Activated naive CD4-positive, alpha-beta T cell treated with anti-CD3 and anti-CD28 coated beads, Interleukin-2, amount 10 ng/mL, durations not matched to agents 7 days and 5 days (primary cell): ENCODE measurements at regions not wholly inside any gene's neighbourhood (a gene's known extent, or its start where the extent isn't known, plus 50 kb on each side); places are given as distances from the start of the nearest gene placed in this dataset.

Experiments used
- CTCF ChIA-PET: fragments of 350-600 bp; sonication (Branson Sonifier 250); formaldehyde crosslinking; loops from one replicate; lab custom pipeline; 2021; ENCODE audit warnings: antibody characterized with exemption; lab: Charles Lee
- DNase-seq: peaks from one replicate; pipeline ENCODE4 v3.0.0-alpha.2; 2020
- H3K27ac Mint-ChIP-seq: one replicate; pipeline ENCODE4 v1.8.0; 2021; ENCODE audit warnings: mild to moderate bottlenecking, moderate library complexity, mixed read lengths
- H3K27me3 Mint-ChIP-seq: one replicate; pipeline ENCODE4 v1.8.0; 2021; ENCODE audit warnings: mild to moderate bottlenecking, mixed read lengths
- H3K36me3 Mint-ChIP-seq: one replicate; pipeline ENCODE4 v1.8.0; 2021; ENCODE audit warnings: mixed read lengths
- H3K4me1 Mint-ChIP-seq: one replicate; pipeline ENCODE4 v1.8.0; 2021; ENCODE audit warnings: mixed read lengths
- H3K4me3 Mint-ChIP-seq: one replicate; pipeline ENCODE4 v1.8.0; 2021; ENCODE audit warnings: mild to moderate bottlenecking, moderate library complexity, mixed read lengths
- H3K9me3 Mint-ChIP-seq: one replicate; pipeline ENCODE4 v1.8.0; 2021; ENCODE audit warnings: mixed read lengths

DNA sequence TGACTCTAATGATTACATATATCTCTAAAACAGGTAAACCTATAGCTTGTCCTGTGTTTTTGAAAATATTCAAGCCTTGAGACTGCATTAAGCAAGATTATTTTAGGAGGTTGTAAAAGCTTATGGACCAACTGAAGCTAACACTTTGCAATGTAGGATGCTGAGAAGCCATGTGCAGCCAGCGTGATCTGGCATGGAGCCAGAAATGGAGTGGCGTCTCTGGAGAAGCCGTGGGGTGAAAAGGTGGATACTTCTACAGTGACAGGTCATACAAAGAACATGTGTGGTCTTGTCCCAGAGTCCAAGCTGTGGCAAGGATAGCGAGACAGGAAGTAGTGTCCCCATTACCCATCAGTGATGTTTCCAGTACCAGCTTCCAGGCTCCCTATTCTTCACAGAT lies 100.8 kb upstream of the CD180 start:
- DNase-seq: no peak
- no peaks in the 10 kb centered on the region for H3K9me3 Mint-ChIP-seq
- no peaks in the 10 kb centered on the region for H3K36me3 Mint-ChIP-seq
- no peak overlapping the region for H3K27ac Mint-ChIP-seq
- H3K27me3 Mint-ChIP-seq: no peaks in the 10 kb centered on the region
- H3K4me3 Mint-ChIP-seq: no peak overlapping the region
- H3K4me1 Mint-ChIP-seq: no peaks in the 10 kb centered on the region
- CTCF ChIA-PET: no interaction called here

DNA sequence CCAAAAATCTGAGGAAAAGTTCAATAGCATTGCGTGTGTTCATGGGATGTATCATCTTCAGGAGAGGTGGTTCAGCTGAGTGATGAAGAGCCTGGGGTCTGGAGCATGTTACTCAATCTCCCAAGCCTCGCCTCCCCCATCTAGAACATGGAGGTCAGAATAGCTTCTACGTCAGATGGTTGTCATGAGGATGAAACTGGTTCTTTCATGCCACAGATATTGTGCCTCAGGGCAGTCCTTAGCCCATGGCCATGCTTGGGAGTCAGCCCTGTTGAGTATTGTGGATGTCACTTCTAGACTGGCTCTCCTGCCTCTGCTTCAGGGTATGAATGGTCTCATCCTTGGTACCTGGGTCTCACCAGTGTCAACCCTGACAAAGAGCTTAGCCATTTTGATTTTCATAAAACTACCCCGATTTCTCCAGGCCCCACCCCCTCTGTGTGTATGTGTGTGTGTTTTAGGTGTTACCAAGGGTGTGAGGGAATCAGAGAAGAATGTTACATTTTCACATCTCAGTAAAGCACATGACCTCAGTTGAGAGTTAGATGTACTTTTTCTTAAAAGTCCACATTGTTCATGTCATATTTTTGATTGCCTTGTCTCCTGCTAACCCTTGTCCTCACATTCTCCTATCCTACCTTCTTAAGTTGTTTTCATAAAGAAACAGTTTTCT lies 97.8 kb upstream of the CD180 start:
- Mint-ChIP-seq H3K27ac (no peak overlapping the region), H3K9me3 (no peaks in the 10 kb centered on the region), H3K36me3 (no peaks in the 10 kb centered on the region), H3K27me3 (peaks cover 3% of the 10 kb centered on the region), H3K4me1 (no peaks in the 10 kb centered on the region), H3K4me3 (no peak overlapping the region)
- DNase-seq: no peak
- CTCF ChIA-PET: interaction anchor here (2.5 kb wide), 1 partner anchor 12 kb away, joined by 8 read pairs; no protein-coding TSS in a partner anchor

DNA sequence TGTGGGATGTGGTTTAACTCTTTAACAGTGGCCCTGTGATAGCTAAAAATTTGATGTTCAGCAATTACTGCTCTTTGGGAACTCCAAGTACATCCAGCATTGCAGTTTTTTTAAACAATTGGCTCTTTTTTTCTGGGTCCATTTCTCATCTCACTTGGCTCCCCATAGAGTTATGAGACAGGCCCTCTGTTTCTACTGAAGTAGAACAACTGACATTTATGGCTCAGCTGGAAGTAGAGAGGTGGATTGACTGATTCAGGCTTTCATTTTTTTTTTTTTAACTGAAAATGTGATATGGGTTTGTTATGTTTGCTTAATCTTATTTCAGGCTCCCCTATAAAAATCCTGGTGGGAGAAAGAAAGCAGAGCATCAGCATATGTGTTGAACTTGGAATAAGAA lies 96.6 kb upstream of the CD180 start:
- CTCF ChIA-PET: no interaction called here
- Mint-ChIP-seq H3K9me3 (no peaks in the 10 kb centered on the region), H3K4me3 (no peak overlapping the region), H3K27me3 (peaks cover 4% of the 10 kb centered on the region), H3K36me3 (no peaks in the 10 kb centered on the region), H3K4me1 (no peaks in the 10 kb centered on the region), H3K27ac (no peak overlapping the region)
- no peak for DNase-seq

- Mint-ChIP-seq H3K27ac (no peak overlapping the region), H3K4me1 (no peaks in the 10 kb centered on the region), H3K9me3 (no peaks in the 10 kb centered on the region), H3K36me3 (no peaks in the 10 kb centered on the region), H3K27me3 (peaks cover 4% of the 10 kb centered on the region), H3K4me3 (no peak overlapping the region)
- CTCF ChIA-PET: no interaction called here
- DNase-seq: no peak
Observed at GRCh38 chr5:67292201-67292940, 95.8 kb upstream of the CD180 start.

- DNase-seq: no peak
- no peaks in the 10 kb centered on the region for H3K4me1 Mint-ChIP-seq
- CTCF ChIA-PET: no interaction called here
- no peaks in the 10 kb centered on the region for H3K9me3 Mint-ChIP-seq
- H3K4me3 Mint-ChIP-seq: no peak overlapping the region
- H3K36me3 Mint-ChIP-seq: no peaks in the 10 kb centered on the region
- H3K27ac Mint-ChIP-seq: no peak overlapping the region
- H3K27me3 Mint-ChIP-seq: peaks cover 4% of the 10 kb centered on the region
Observed at GRCh38 chr5:67291671-67292070, 95.1 kb upstream of the CD180 start.

DNA sequence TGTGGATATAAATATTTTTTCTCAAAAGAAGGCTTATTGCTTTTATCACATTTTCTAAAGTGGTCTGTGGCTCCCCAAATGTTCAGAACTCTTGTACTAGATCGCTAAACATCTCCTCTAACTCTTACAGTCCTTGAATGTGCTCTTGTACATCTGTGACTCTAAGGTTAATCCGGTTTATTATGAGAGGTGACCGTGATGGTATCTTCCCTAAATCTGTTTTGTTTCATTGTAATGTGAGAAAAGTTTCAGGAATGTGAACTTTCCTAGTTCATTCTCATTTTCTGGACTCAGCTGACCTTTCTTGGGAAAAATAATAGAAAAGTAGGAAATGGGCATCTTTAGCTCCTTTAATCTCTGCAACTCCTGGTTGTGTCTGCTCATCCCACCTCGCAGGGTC lies 94.5 kb upstream of the CD180 start:
- Mint-ChIP-seq H3K27me3 (peaks cover 4% of the 10 kb centered on the region), H3K4me3 (no peak overlapping the region), H3K4me1 (no peaks in the 10 kb centered on the region), H3K9me3 (no peaks in the 10 kb centered on the region), H3K27ac (no peak overlapping the region), H3K36me3 (no peaks in the 10 kb centered on the region)
- CTCF ChIA-PET: no interaction called here
- no peak for DNase-seq

GRCh38 chr5:67290655-67291054 lies 94.1 kb upstream of the CD180 start:
- no peak overlapping the region for H3K27ac Mint-ChIP-seq
- DNase-seq: no peak
- H3K27me3 Mint-ChIP-seq: peaks cover 4% of the 10 kb centered on the region
- H3K4me1 Mint-ChIP-seq: no peaks in the 10 kb centered on the region
- no peaks in the 10 kb centered on the region for H3K36me3 Mint-ChIP-seq
- no peak overlapping the region for H3K4me3 Mint-ChIP-seq
- CTCF ChIA-PET: no interaction called here
- H3K9me3 Mint-ChIP-seq: no peaks in the 10 kb centered on the region

GRCh38 chr5:67289763-67290521 lies 93.3 kb upstream of the CD180 start:
- DNase-seq: no peak
- Mint-ChIP-seq H3K4me3 (no peak overlapping the region), H3K27me3 (peaks cover 4% of the 10 kb centered on the region), H3K4me1 (no peaks in the 10 kb centered on the region), H3K36me3 (no peaks in the 10 kb centered on the region), H3K27ac (no peak overlapping the region), H3K9me3 (no peaks in the 10 kb centered on the region)
- CTCF ChIA-PET: no interaction called here

DNA sequence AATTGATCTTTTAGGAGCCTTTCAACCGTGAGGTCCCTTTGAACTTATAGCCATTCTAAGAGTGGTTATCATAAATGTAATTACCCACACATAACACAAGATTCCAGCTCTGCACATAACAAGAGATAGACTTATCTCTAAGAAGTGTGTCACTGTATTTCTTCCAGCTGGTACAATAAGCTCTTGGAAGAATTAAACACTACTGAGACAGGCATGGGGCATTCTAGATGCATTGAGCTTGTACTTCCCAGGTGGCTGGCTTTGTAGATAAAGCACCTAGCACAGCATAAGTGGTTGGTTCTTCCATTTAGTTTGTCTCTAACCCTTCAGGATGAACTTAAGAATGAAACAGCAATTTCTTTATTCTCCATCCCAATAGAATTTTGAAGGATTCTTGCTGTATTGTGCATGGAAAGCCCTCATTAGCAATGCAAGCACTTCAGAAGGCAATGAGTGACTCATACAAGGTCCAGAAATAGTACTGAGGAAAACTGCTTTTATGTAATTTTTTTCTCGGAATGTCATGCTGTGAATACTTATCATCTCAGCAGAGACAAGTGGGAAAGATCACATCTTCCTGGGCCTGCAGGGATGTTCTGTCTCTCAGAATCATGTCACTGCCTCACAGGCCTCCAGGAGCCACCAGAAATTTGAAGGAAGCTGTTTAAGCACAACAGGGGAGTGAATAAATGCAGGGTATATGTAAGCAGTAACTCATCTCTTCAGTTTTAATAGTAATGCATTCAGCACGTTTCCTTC lies 91.1 kb upstream of the CD180 start:
- CTCF ChIA-PET: no interaction called here
- Mint-ChIP-seq H3K27ac (no peak overlapping the region), H3K4me3 (no peak overlapping the region), H3K27me3 (peaks cover 4% of the 10 kb centered on the region), H3K9me3 (no peaks in the 10 kb centered on the region), H3K4me1 (no peaks in the 10 kb centered on the region), H3K36me3 (no peaks in the 10 kb centered on the region)
- no peak for DNase-seq

DNA sequence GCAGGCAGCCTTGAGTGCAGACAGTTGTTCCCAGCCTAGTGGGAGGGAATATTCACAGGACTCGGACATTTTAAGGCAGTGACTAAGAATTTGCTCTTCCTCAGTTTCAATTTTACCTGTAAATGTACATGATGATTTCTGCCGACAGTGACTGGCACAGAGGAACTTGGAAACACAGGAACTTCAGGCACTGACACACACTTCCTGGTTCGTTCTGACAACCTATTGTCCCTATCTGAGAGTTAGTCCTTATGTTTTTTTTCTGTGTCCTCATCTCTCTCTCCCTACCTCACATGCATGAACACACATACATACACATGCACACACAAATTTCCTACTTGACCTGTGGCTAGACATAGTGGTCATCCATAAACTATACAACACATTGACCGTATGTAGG lies 89.4 kb upstream of the CD180 start:
- Mint-ChIP-seq H3K36me3 (no peaks in the 10 kb centered on the region), H3K27me3 (peaks cover 4% of the 10 kb centered on the region), H3K9me3 (no peaks in the 10 kb centered on the region), H3K4me3 (no peak overlapping the region), H3K27ac (no peak overlapping the region), H3K4me1 (no peaks in the 10 kb centered on the region)
- CTCF ChIA-PET: no interaction called here
- DNase-seq: no peak

DNA sequence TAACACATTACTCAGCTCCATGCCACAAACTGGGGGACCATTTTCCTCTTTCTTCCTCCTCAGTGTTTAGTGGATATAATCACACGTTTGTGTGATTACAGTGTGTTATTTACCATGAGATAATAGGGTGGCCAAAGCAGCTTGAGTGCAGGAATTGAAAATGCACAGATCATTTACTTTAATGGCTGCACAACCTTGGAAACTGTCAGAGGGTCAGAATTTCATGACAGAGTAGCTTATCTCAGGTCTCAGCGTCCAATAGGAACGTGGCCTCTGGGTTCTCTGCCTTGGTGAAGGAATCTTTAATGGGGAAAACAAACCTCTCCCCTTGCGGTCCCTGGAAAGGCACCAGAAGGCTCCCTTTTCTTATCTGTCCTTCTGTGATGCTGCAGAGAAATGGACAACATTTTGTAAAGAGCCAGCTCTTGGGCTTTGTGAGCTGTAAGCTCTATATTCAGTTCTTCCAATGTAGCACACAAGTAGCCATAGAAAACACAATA lies 87.4 kb upstream of the CD180 start:
- no peaks in the 10 kb centered on the region for H3K27me3 Mint-ChIP-seq
- no peak overlapping the region for H3K4me3 Mint-ChIP-seq
- H3K9me3 Mint-ChIP-seq: peaks cover 7% of the 10 kb centered on the region
- DNase-seq: no peak
- no peaks in the 10 kb centered on the region for H3K36me3 Mint-ChIP-seq
- H3K4me1 Mint-ChIP-seq: no peaks in the 10 kb centered on the region
- H3K27ac Mint-ChIP-seq: no peak overlapping the region
- CTCF ChIA-PET: interaction anchor here (1.7 kb wide), 1 partner anchor 29 kb away, joined by 3 read pairs; no protein-coding TSS in a partner anchor

- DNase-seq: no peak
- no peak overlapping the region for H3K4me3 Mint-ChIP-seq
- no peak overlapping the region for H3K27ac Mint-ChIP-seq
- H3K36me3 Mint-ChIP-seq: peaks cover under 1% of the 10 kb centered on the region
- no peaks in the 10 kb centered on the region for H3K27me3 Mint-ChIP-seq
- CTCF ChIA-PET: no interaction called here
- no peaks in the 10 kb centered on the region for H3K4me1 Mint-ChIP-seq
- H3K9me3 Mint-ChIP-seq: peaks cover 14% of the 10 kb centered on the region
Observed at GRCh38 chr5:67283275-67283987, 86.8 kb upstream of the CD180 start.

- Mint-ChIP-seq H3K36me3 (peaks cover 1% of the 10 kb centered on the region), H3K27ac (no peak overlapping the region), H3K4me1 (no peaks in the 10 kb centered on the region), H3K9me3 (peaks cover 19% of the 10 kb centered on the region), H3K4me3 (no peak overlapping the region), H3K27me3 (no peaks in the 10 kb centered on the region)
- DNase-seq: no peak
- CTCF ChIA-PET: interaction anchor here (1.0 kb wide), 1 partner anchor 35 kb away, joined by 3 read pairs; no protein-coding TSS in a partner anchor
Observed at GRCh38 chr5:67281874-67282273, 85.3 kb upstream of the CD180 start.
